ENCODE measurements at regions not wholly inside any gene's neighbourhood (a gene's known extent, or its start where the extent isn't known, plus 50 kb on each side); places are given as distances from the start of the nearest gene placed in this dataset.
"Not testable (repeated sequence)": the region's sequence is repeated elsewhere in the genome, so short reads cannot be mapped to it uniquely, and the experiment has no call there.

- Histone ChIP-seq H3K27ac (ENCODE audit: low read depth, low read length) (peak overlapping the region; percentile 99), H4K20me1 (ENCODE audit: low read depth, low read length) (no peaks in the 10 kb centered on the region), H2AFZ (ENCODE audit: low read depth, low read length, severe bottlenecking) (peak overlapping the region; percentile 49), H3K9me3 (ENCODE audit: insufficient read depth, low read length) (no peaks in the 10 kb centered on the region), H3K9ac (ENCODE audit: low read length) (peak overlapping the region; percentile 48), H3K9me2 (replicated peaks; ENCODE audit: insufficient read depth, low read length) (no peaks in the 10 kb centered on the region), H3K4me3 (ENCODE audit: insufficient read depth, low read length, poor library complexity, severe bottlenecking) (peak overlapping the region; percentile 8), H3K4me2 (ENCODE audit: low read depth, low read length, poor library complexity, severe bottlenecking) (peak overlapping the region; percentile 84), H3K79me2 (ENCODE audit: insufficient read depth, low read length) (no peaks in the 10 kb centered on the region), H3K36me3 (ENCODE audit: low read length) (no peaks in the 10 kb centered on the region), H3K27me3 (ENCODE audit: low read length) (no peaks in the 10 kb centered on the region), H3F3A (ENCODE audit: insufficient read depth) (peaks cover 59% of the 10 kb centered on the region)
- TF ChIP-seq, protein P1, sequence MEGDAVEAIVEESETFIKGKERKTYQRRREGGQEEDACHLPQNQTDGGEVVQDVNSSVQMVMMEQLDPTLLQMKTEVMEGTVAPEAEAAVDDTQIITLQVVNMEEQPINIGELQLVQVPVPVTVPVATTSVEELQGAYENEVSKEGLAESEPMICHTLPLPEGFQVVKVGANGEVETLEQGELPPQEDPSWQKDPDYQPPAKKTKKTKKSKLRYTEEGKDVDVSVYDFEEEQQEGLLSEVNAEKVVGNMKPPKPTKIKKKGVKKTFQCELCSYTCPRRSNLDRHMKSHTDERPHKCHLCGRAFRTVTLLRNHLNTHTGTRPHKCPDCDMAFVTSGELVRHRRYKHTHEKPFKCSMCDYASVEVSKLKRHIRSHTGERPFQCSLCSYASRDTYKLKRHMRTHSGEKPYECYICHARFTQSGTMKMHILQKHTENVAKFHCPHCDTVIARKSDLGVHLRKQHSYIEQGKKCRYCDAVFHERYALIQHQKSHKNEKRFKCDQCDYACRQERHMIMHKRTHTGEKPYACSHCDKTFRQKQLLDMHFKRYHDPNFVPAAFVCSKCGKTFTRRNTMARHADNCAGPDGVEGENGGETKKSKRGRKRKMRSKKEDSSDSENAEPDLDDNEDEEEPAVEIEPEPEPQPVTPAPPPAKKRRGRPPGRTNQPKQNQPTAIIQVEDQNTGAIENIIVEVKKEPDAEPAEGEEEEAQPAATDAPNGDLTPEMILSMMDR (IDR thresholded peaks at IDR 0.05; ENCODE audit: insufficient read depth, low read length, poor library complexity, severe bottlenecking), result no peak
- no peak for TF ChIP-seq EZH2phosphoT487 (conservative IDR thresholded peaks at IDR 0.05; ENCODE audit: low read length)
Observed at GRCh38 chr12:31897781-31898503, 61.3 kb upstream of the RESF1 start.

- Histone ChIP-seq H3K27ac (ENCODE audit: low read depth, low read length) (peak overlapping the region; percentile 99), H3K4me3 (ENCODE audit: insufficient read depth, low read length, poor library complexity, severe bottlenecking) (peak overlapping the region; percentile 8), H3F3A (ENCODE audit: insufficient read depth) (peaks cover 58% of the 10 kb centered on the region), H3K9ac (ENCODE audit: low read length) (peak overlapping the region; percentile 48), H3K4me2 (ENCODE audit: low read depth, low read length, poor library complexity, severe bottlenecking) (peak overlapping the region; percentile 84)
- not testable (repeated sequence) for H4K20me1 ChIP-seq (ENCODE audit: low read depth, low read length); H3K9me3 ChIP-seq (ENCODE audit: insufficient read depth, low read length); H3K27me3 ChIP-seq (ENCODE audit: low read length); H3K9me2 ChIP-seq (replicated peaks; ENCODE audit: insufficient read depth, low read length); H2AFZ ChIP-seq (ENCODE audit: low read depth, low read length, severe bottlenecking); H3K79me2 ChIP-seq (ENCODE audit: insufficient read depth, low read length); H3K36me3 ChIP-seq (ENCODE audit: low read length)
Observed at GRCh38 chr12:31897092-31897491, 62.1 kb upstream of the RESF1 start.

DNA sequence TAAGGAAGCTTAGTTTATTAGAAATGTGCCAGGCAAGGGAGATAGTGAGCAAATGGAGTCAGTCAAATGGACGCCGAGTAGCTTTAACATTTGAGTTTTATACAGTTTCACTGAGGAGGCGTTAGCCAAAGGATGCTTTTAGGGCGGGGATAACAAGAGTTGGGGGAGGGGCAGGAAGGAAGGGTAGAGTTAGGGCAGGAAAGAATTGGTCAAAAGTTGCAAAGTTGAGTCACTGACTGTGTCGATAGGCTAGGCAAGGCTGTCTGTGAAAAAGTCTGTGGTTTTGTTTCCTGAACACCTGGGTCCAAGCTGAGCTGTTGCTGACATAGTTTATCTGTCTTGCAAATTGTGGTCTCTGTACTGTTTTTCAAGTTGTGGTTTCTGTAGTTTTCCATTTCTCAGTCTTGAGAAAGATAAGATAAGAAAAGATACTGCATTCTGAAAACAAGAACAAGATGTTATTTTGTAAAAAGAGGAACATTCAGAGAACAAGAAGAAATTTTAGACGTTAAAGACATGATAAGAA is 62.6 kb upstream of the RESF1 start:
- TF ChIP-seq, protein P1 (IDR thresholded peaks at IDR 0.05; ENCODE audit: insufficient read depth, low read length, poor library complexity, severe bottlenecking), result no peak
- no peak for TF ChIP-seq EZH2phosphoT487 (conservative IDR thresholded peaks at IDR 0.05; ENCODE audit: low read length)
- Histone ChIP-seq H3K9me3 (ENCODE audit: insufficient read depth, low read length) (no peaks in the 10 kb centered on the region), H3K4me2 (ENCODE audit: low read depth, low read length, poor library complexity, severe bottlenecking) (peak overlapping the region; percentile 84), H2AFZ (ENCODE audit: low read depth, low read length, severe bottlenecking) (no peak overlapping the region), H3K36me3 (ENCODE audit: low read length) (no peaks in the 10 kb centered on the region), H3K27ac (ENCODE audit: low read depth, low read length) (peak overlapping the region; percentile 99), H4K20me1 (ENCODE audit: low read depth, low read length) (no peaks in the 10 kb centered on the region), H3K79me2 (ENCODE audit: insufficient read depth, low read length) (no peaks in the 10 kb centered on the region), H3K27me3 (ENCODE audit: low read length) (no peaks in the 10 kb centered on the region), H3K4me3 (ENCODE audit: insufficient read depth, low read length, poor library complexity, severe bottlenecking) (peak overlapping the region; percentile 38), H3F3A (ENCODE audit: insufficient read depth) (peaks cover 58% of the 10 kb centered on the region), H3K9me2 (replicated peaks; ENCODE audit: insufficient read depth, low read length) (no peaks in the 10 kb centered on the region), H3K9ac (ENCODE audit: low read length) (peak overlapping the region; percentile 48)

- Histone ChIP-seq H4K20me1 (ENCODE audit: low read depth, low read length) (no peaks in the 10 kb centered on the region), H3K4me2 (ENCODE audit: low read depth, low read length, poor library complexity, severe bottlenecking) (peak overlapping the region; percentile 83), H2AFZ (ENCODE audit: low read depth, low read length, severe bottlenecking) (no peak overlapping the region), H3F3A (ENCODE audit: insufficient read depth) (peaks cover 67% of the 10 kb centered on the region), H3K9me3 (ENCODE audit: insufficient read depth, low read length) (no peaks in the 10 kb centered on the region), H3K27ac (ENCODE audit: low read depth, low read length) (peak overlapping the region; percentile 99), H3K36me3 (ENCODE audit: low read length) (no peaks in the 10 kb centered on the region), H3K4me3 (ENCODE audit: insufficient read depth, low read length, poor library complexity, severe bottlenecking) (peak overlapping the region; percentile 38), H3K27me3 (ENCODE audit: low read length) (no peaks in the 10 kb centered on the region), H3K79me2 (ENCODE audit: insufficient read depth, low read length) (no peaks in the 10 kb centered on the region), H3K9ac (ENCODE audit: low read length) (peak overlapping the region; percentile 42), H3K9me2 (replicated peaks; ENCODE audit: insufficient read depth, low read length) (no peaks in the 10 kb centered on the region)
- TF ChIP-seq, protein P1 (IDR thresholded peaks at IDR 0.05; ENCODE audit: insufficient read depth, low read length, poor library complexity, severe bottlenecking), result no peak
- no peak for TF ChIP-seq EZH2phosphoT487 (conservative IDR thresholded peaks at IDR 0.05; ENCODE audit: low read length)
Observed at GRCh38 chr12:31895449-31896150, 63.6 kb upstream of the RESF1 start.
